HL-60 (cell line): ENCODE measurements at regions not wholly inside any gene's neighbourhood (a gene's known extent, or its start where the extent isn't known, plus 50 kb on each side); places are given as distances from the start of the nearest gene placed in this dataset.

Experiments used
- GABPA ChIP-seq: IDR thresholded peaks from 2 replicates; pipeline ENCODE4 v1.6.1; 2012; ENCODE audit warnings: low read depth
- POLR2AphosphoS5 ChIP-seq: IDR thresholded peaks from 2 replicates; pipeline ENCODE4 v1.6.1; 2012; ENCODE audit warnings: low read depth
- TF ChIP-seq, protein P1 (sequence below): IDR thresholded peaks from one replicate; pipeline ENCODE4 v1.5.1; 2011; ENCODE audit warnings: low read length, control low read depth, inconsistent platforms; ENCODE audit not compliant: insufficient read depth

DNA sequence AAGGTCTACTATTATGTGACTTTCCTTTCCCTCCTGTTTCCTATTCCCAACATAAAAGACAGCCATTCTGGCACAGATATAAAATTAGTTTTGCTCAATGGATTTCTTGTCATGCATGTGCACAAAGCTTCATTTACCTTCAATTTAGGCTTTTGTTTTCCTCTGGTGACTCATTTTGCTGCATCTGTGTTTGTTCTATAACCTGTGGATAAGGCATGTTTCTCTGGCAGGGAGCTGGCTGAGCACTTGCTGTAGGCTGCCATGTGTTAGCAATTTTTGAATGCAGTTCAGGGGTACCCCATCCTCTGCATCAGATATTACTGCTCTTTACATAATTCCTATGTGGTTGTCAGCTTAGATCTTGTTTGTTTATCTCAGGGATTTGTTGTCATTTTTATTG, 202.8 kb upstream of the GRID2 start:
- TF ChIP-seq, protein P1, sequence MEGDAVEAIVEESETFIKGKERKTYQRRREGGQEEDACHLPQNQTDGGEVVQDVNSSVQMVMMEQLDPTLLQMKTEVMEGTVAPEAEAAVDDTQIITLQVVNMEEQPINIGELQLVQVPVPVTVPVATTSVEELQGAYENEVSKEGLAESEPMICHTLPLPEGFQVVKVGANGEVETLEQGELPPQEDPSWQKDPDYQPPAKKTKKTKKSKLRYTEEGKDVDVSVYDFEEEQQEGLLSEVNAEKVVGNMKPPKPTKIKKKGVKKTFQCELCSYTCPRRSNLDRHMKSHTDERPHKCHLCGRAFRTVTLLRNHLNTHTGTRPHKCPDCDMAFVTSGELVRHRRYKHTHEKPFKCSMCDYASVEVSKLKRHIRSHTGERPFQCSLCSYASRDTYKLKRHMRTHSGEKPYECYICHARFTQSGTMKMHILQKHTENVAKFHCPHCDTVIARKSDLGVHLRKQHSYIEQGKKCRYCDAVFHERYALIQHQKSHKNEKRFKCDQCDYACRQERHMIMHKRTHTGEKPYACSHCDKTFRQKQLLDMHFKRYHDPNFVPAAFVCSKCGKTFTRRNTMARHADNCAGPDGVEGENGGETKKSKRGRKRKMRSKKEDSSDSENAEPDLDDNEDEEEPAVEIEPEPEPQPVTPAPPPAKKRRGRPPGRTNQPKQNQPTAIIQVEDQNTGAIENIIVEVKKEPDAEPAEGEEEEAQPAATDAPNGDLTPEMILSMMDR = no peak
- TF ChIP-seq GABPA = no peak
- TF ChIP-seq POLR2AphosphoS5 = no peak
